Colonic mucosa (tissue), 4 donors: ENCODE measurements at regions not wholly inside any gene's neighbourhood (a gene's known extent, or its start where the extent isn't known, plus 50 kb on each side); places are given as distances from the start of the nearest gene placed in this dataset.

ENCODE experiments used
- DNase-seq: peaks from one replicate; pipeline ENCODE4 v3.0.0-alpha.2; 2020
- H3K27ac ChIP-seq: fragments of 200-600 bp; one replicate; pipeline ENCODE4 v1.8.0; 2021
- H3K27me3 ChIP-seq: fragments of 200-600 bp; one replicate; pipeline ENCODE4 v1.8.0; 2021
- H3K36me3 ChIP-seq: fragments of 200-600 bp; one replicate; pipeline ENCODE4 v1.8.0; 2021
- H3K4me1 ChIP-seq: fragments of 200-600 bp; one replicate; pipeline ENCODE4 v1.8.0; 2021; ENCODE audit warnings: mild to moderate bottlenecking
- H3K4me3 ChIP-seq: fragments of 200-600 bp; one replicate; pipeline ENCODE4 v1.8.0; 2021
- H3K9ac ChIP-seq, 2 donors: one replicate each; pipeline ENCODE4 v1.7.0; 2013; ENCODE audit warnings: control low read depth in 2 of 2, low read depth in 2 of 2, low read length in 2 of 2
- H3K9me3 ChIP-seq: fragments of 200-600 bp; one replicate; pipeline ENCODE4 v1.8.0; 2021
- intact Hi-C: fragments of 100-400 bp; cut with DNase I; formaldehyde crosslinking; loops from one replicate; pipeline ENCODE4 v1.14.1; 2022
- TF ChIP-seq, protein P1 (sequence below): fragments of 200-600 bp; IDR thresholded peaks from one replicate; pipeline ENCODE4 v1.8.0; 2022; ENCODE audit warnings: antibody characterized with exemption, mild to moderate bottlenecking
- donor health status: healthy.
- donor health status: DM: no; HTN: no; CAD: no.
- donor health status: DM: no; HTN: no; CAD: no.

DNA sequence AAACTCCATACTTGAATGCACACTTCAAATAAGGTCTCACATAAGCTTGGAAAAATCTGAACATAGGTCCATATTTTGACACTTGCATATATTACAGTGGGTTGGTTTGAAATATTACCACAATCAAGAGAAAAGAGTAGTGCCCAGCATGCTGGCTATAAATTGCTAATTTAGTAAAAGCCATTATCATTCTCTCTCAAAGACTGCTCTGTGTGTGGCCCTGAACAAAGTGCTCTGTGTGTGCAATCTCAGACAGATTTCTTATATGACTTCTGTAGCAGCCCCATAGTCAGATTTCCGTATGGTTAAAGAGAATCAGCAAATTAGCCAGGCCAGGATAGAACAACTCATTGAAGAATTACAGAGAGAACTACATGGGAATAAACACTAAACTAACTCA lies 78.2 kb downstream of the LIG4 start:
- no peak overlapping the region for H3K4me3 ChIP-seq
- no peak overlapping the region for H3K27ac ChIP-seq
- TF ChIP-seq, protein P1, sequence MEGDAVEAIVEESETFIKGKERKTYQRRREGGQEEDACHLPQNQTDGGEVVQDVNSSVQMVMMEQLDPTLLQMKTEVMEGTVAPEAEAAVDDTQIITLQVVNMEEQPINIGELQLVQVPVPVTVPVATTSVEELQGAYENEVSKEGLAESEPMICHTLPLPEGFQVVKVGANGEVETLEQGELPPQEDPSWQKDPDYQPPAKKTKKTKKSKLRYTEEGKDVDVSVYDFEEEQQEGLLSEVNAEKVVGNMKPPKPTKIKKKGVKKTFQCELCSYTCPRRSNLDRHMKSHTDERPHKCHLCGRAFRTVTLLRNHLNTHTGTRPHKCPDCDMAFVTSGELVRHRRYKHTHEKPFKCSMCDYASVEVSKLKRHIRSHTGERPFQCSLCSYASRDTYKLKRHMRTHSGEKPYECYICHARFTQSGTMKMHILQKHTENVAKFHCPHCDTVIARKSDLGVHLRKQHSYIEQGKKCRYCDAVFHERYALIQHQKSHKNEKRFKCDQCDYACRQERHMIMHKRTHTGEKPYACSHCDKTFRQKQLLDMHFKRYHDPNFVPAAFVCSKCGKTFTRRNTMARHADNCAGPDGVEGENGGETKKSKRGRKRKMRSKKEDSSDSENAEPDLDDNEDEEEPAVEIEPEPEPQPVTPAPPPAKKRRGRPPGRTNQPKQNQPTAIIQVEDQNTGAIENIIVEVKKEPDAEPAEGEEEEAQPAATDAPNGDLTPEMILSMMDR = no peak
- H3K27me3 ChIP-seq = no peaks in the 10 kb centered on the region
- H3K9me3 ChIP-seq = no peaks in the 10 kb centered on the region
- DNase-seq = no peak
- H3K9ac ChIP-seq = no peak overlapping the region
- H3K4me1 ChIP-seq = no peaks in the 10 kb centered on the region
- H3K36me3 ChIP-seq = no peaks in the 10 kb centered on the region
- intact Hi-C loops = no loop called here

DNA sequence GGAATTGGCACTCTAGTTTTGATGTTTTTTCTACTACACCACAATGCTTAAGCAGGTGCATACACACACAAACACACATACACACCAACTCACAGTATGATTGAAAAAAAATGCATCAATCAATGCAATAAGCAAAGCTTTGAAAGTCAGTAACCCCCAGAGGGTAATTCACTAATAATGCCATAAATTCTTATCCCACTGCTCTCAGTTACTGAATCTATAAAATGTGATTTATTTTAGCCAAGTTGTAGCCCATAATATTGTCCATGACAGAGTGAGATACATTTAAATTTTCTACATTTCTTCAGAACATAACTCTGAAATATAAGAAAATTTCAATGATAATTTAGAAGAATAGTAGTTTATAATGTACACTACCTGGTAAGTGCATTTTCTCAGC lies 87.9 kb downstream of the LIG4 start:
- TF ChIP-seq, protein P1 = no peak
- Histone ChIP-seq H3K9me3 (no peaks in the 10 kb centered on the region), H3K4me1 (no peaks in the 10 kb centered on the region), H3K9ac (no peak overlapping the region), H3K27me3 (no peaks in the 10 kb centered on the region), H3K4me3 (no peak overlapping the region), H3K36me3 (no peaks in the 10 kb centered on the region), H3K27ac (no peak overlapping the region)
- intact Hi-C loops = no loop called here
- no peak for DNase-seq

DNA sequence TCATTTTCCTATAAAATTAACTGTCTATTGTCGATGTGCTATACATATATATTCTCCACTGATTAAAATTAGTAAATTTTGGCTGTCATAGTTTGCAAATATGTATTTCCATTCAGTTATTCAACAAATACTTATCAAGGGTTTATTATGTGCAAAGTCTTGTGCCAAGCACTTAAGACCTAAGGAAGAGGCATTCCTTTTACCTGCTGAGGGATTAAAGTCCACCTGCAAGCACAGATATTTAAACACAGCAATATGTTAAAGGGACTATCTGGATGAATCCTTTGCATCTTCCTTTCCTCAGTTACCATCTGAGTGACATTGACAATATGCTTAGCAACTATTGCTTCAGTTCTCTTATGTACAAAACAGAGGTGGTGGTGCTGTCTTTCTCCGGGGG lies 89.3 kb downstream of the LIG4 start:
- H3K36me3 ChIP-seq = no peaks in the 10 kb centered on the region
- DNase-seq = no peak
- TF ChIP-seq, protein P1 = no peak
- H3K27ac ChIP-seq = no peak overlapping the region
- H3K4me1 ChIP-seq = no peaks in the 10 kb centered on the region
- H3K9me3 ChIP-seq = no peaks in the 10 kb centered on the region
- intact Hi-C loops = no loop called here
- H3K9ac ChIP-seq = no peak overlapping the region
- no peaks in the 10 kb centered on the region for H3K27me3 ChIP-seq
- H3K4me3 ChIP-seq = no peak overlapping the region

DNA sequence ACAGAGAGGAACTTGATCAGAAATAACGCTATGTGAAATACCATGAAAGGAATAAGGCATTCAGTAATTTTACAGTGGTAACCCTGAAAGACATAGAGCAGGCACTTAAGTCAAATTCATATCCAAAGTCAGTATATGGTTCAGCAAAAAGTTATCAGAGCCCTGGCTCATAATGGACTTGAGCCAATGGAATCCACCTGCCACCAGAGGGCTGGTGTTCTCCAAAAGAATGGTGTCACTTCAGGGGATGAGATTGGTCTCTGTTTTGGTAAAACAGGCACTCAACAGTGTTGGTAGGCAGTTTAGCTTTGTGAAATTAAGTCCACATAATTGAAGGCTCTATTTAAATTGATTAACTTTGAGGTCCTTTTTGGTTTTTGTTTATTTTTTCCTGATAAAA lies 93.9 kb downstream of the LIG4 start:
- Histone ChIP-seq H3K4me3 (no peak overlapping the region), H3K27ac (no peak overlapping the region), H3K36me3 (no peaks in the 10 kb centered on the region), H3K9ac (no peak overlapping the region), H3K4me1 (no peaks in the 10 kb centered on the region), H3K9me3 (no peaks in the 10 kb centered on the region), H3K27me3 (no peaks in the 10 kb centered on the region)
- DNase-seq = no peak
- intact Hi-C loops = no loop called here
- TF ChIP-seq, protein P1 = no peak

DNA sequence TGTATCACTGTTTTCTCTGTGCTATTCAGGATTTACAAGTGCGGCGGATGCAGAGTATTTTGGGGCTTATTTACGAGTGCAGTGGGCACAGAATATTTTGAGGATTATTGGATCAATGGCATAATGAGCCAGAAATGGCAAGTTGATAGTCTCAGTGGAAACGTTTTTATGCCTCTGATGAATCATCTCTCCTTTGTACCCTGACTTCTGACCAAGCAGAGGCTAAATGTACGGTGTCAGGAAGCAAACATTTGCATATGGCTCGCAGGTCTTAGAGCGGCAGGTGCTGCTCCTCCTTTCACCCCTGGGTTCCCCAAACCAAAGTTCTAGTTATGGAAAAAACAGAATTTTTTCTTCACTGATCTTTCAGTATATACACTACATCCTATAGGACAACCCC lies 94.5 kb downstream of the LIG4 start:
- no peak overlapping the region for H3K9ac ChIP-seq
- intact Hi-C loops = no loop called here
- H3K36me3 ChIP-seq = no peaks in the 10 kb centered on the region
- no peak overlapping the region for H3K27ac ChIP-seq
- H3K4me3 ChIP-seq = no peak overlapping the region
- DNase-seq = no peak
- H3K9me3 ChIP-seq = no peaks in the 10 kb centered on the region
- TF ChIP-seq, protein P1 = no peak
- no peaks in the 10 kb centered on the region for H3K4me1 ChIP-seq
- no peaks in the 10 kb centered on the region for H3K27me3 ChIP-seq

DNA sequence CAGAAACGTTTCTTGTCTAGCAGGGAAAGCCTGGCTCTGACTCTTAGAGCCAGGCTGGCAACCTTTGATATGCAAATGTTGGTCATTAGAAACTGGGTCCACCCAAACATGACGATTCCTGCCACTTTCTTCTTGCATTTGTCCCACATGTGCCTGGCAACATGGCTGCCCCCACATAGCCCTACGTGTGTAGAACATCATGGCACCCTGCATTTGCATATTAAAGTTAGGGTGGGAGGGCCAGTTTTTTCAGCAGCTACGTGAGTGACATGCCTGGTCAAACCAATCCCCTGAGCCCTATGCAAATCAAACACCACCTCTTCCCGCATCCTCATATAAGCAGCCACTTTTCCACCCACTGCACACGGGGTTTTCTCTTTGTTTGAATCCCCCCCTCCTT lies 95.0 kb downstream of the LIG4 start:
- no peak for DNase-seq
- no peak overlapping the region for H3K9ac ChIP-seq
- H3K27me3 ChIP-seq = no peaks in the 10 kb centered on the region
- intact Hi-C loops = no loop called here
- no peaks in the 10 kb centered on the region for H3K4me1 ChIP-seq
- no peaks in the 10 kb centered on the region for H3K9me3 ChIP-seq
- H3K36me3 ChIP-seq = no peaks in the 10 kb centered on the region
- no peak overlapping the region for H3K4me3 ChIP-seq
- H3K27ac ChIP-seq = no peak overlapping the region
- TF ChIP-seq, protein P1 = no peak
